Heart right ventricle (tissue), 16 donors: ENCODE measurements at regions not wholly inside any gene's neighbourhood (a gene's known extent, or its start where the extent isn't known, plus 50 kb on each side); places are given as distances from the start of the nearest gene placed in this dataset.

Experiments used
- ATAC-seq, 8 donors: fragments of 200-7000 bp; cut with Tn5 transposase; one replicate each; pipeline ENCODE4 v1.9.1; 2020; ENCODE audit warnings: mild to moderate bottlenecking in 8 of 8, moderate library complexity in 8 of 8, moderate number of reproducible peaks in 1 of 8
- DNase-seq, 2 donors: peaks; one replicate each; pipeline ENCODE4 v3.0.0-alpha.2; 2020
- H3K27ac ChIP-seq, 10 donors: fragments of 200-600 bp; sonication (generic) in 2 of 10; one replicate each; pipeline versions ENCODE4 v1.5.0 to v1.8.0; 2020 to 2022; ENCODE audit warnings: mild to moderate bottlenecking in 3 of 10
- H3K27me3 ChIP-seq, 7 donors: fragments of 200-600 bp; one replicate each; pipeline ENCODE4 v1.8.0; 2021 to 2022; ENCODE audit warnings: mild to moderate bottlenecking in 2 of 7
- H3K36me3 ChIP-seq, 9 donors: fragments of 200-600 bp; sonication (generic) in 1 of 9; one replicate each; pipeline versions ENCODE4 v1.5.0 to v1.8.0; 2020 to 2022; ENCODE audit warnings: mild to moderate bottlenecking in 2 of 9
- H3K4me1 ChIP-seq, 9 donors: fragments of 200-600 bp; sonication (generic) in 1 of 9; one replicate each; pipeline versions ENCODE4 v1.5.0 to v1.8.0; 2020 to 2022; ENCODE audit warnings: mild to moderate bottlenecking in 4 of 9
- H3K4me3 ChIP-seq, 10 donors: fragments of 200-600 bp; sonication (generic) in 2 of 10; one replicate each; pipeline versions ENCODE4 v1.5.0 to v1.8.0; 2020 to 2022; ENCODE audit warnings: mild to moderate bottlenecking in 7 of 10, moderate library complexity in 2 of 10
- H3K9me3 ChIP-seq, 11 donors: fragments of 200-600 bp in 10 of 11; sonication (generic) in 2 of 11; one replicate each; pipeline versions ENCODE4 v1.5.0 to v1.8.0; 2013 to 2022; ENCODE audit warnings: mild to moderate bottlenecking in 2 of 11, control low read depth in 1 of 11, moderate library complexity in 1 of 11
- WGBS, 2 donors: extraction: QIAGEN DNeasy Blood & Tissue Kit; methylation state at CpG; one replicate each; pipeline ENCODE4 v1.1.7; 2013; ENCODE audit warnings: inconsistent platforms in 1 of 2; 5-methylcytosine and 5-hydroxymethylcytosine counted together
- intact Hi-C, 10 donors: fragments of 100-400 bp; cut with DNase I; formaldehyde crosslinking; loops; one replicate each; pipeline versions ENCODE4 v1.11.1 to v1.14.2; 2022
- TF ChIP-seq, protein P1 (sequence below), 9 donors: fragments of 200-600 bp; sonication (generic) in 2 of 9; IDR thresholded peaks; one replicate each; pipeline versions ENCODE4 v1.5.0 to v1.8.0; 2021 to 2022; ENCODE audit warnings: antibody characterized with exemption in 9 of 9, mild to moderate bottlenecking in 5 of 9, moderate library complexity in 1 of 9
- donor health status: Arrhythmogenic right ventricular cardiomyopathy.
- donor health status: ischemic (EF 13 %, LVEDD 7.1; RV severe dilation, severe dysfunction).
- donor health status: healthy with polysubstance abuse.
- donor health status: DM: no; HTN: yes; CAD: no.
- donor health status: DM: no; HTN: no; CAD: no.
- donor health status: ischemic (EF 25% LVEDD 6.9; RV normal size, moderate dysfunction).
- donor health status: ischemic (EF 25% LVEDD 5.7; RV mildly dilated, moderate dysfunction).
- donor health status: healthy.
- donor health status: DM: yes; HTN: yes; CAD: no.
- donor health status: Ischemic cardiomyopathy.
- donor health status: ischemic (EF 35%, LVEDD 5.7; RV mildly dilated, moderate dysfunction).
- donor health status: nonischemic (EF 11% LVEDD 7.7; RV severe dilation, severe dysfunction).
- donor health status: DM: yes; HTN: yes; CAD: no.
- donor health status: PGD.
- donor health status: ischemic (EF 29% LVEDD 5.4; RV normal size, mild dysfunction).
- donor health status: nonischemic (EF 23%, LVEDD 6.1; RV moderate dilation, normal function).

DNA sequence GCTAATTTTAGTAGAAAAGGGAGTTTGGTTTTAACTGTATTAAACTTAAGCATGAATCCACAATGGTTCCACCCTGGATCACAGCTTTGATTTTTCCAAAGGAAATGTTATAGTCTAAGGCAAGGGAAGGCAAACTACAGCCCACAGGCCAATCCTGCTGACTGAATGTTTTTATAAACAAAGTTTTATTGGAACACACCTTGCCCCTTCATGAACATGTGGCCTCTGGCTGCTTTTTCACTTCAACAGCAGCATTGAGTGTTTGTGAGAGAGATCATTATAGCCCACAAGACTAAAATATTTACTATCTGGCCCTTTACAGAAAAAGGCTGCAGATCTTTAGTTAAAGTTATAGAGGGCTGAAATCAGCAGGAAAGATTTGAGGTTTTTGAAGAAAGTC lies 198.7 kb downstream of the IRS2 start:
- intact Hi-C loops, result no loop called here
- DNase-seq (no peak), ATAC-seq (no peak)
- Histone ChIP-seq H3K9me3 (no peaks in the 10 kb centered on the region), H3K27ac (no peak overlapping the region), H3K4me3 (no peak overlapping the region), H3K27me3 (peaks cover 0 to 50% (median 11%) of the 10 kb centered on the region in 7 donors), H3K4me1 (no peaks in the 10 kb centered on the region), H3K36me3 (no peaks in the 10 kb centered on the region)
- TF ChIP-seq, protein P1, sequence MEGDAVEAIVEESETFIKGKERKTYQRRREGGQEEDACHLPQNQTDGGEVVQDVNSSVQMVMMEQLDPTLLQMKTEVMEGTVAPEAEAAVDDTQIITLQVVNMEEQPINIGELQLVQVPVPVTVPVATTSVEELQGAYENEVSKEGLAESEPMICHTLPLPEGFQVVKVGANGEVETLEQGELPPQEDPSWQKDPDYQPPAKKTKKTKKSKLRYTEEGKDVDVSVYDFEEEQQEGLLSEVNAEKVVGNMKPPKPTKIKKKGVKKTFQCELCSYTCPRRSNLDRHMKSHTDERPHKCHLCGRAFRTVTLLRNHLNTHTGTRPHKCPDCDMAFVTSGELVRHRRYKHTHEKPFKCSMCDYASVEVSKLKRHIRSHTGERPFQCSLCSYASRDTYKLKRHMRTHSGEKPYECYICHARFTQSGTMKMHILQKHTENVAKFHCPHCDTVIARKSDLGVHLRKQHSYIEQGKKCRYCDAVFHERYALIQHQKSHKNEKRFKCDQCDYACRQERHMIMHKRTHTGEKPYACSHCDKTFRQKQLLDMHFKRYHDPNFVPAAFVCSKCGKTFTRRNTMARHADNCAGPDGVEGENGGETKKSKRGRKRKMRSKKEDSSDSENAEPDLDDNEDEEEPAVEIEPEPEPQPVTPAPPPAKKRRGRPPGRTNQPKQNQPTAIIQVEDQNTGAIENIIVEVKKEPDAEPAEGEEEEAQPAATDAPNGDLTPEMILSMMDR (IDR thresholded peaks at IDR 0.05), result no peak

DNA sequence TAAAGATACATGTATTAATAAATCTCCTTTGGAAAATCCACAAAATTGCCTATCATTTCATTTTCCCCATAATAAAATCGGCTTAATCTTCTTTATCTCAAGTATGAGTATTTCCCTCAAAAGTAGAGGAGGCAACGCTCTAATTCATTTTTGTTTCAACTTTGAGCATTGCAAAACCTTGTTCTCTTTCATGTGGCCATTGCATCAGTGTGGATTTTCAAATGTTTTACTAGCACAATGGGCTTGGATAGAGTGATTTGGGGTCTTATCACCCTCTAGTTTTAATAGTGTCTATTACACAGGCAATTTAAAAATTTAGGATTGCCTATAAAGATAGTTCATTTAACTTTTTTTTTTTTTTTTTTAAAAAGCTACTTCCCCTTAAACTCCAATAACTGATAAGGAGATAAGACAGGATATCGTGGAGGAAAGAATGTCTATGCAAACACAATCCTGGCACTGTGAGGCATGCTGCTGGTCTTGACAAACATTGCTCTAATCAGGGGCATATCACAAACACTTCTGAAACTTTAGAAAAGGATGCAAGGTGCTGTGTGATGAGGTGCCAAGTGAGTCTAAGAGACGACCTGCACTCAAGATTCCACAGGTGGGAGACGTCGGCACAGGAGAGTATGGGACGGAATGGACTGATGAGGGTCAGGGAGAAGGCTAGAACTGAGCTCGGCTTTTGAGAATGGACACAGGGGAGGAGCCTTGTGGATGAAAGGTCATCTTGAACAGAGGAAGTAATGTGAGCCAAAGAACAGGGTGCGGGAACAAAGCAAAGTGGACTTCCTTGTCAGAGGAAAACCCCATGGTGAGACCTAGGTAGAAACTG lies 199.7 kb downstream of the IRS2 start:
- intact Hi-C loops, result no loop called here
- H3K4me3 ChIP-seq, result no peak overlapping the region
- ATAC-seq, result no peak
- no peaks in the 10 kb centered on the region for H3K9me3 ChIP-seq
- TF ChIP-seq, protein P1 (IDR thresholded peaks at IDR 0.05), result no peak
- peaks cover 0 to 50% (median 14%) of the 10 kb centered on the region in 7 donors for H3K27me3 ChIP-seq
- no peaks in the 10 kb centered on the region for H3K4me1 ChIP-seq
- 46 to 54% methylated on average over 9 of the region's 9 CpGs for WGBS, 2 donors
- H3K27ac ChIP-seq, result no peak overlapping the region
- no peak for DNase-seq
- H3K36me3 ChIP-seq, result no peaks in the 10 kb centered on the region

DNA sequence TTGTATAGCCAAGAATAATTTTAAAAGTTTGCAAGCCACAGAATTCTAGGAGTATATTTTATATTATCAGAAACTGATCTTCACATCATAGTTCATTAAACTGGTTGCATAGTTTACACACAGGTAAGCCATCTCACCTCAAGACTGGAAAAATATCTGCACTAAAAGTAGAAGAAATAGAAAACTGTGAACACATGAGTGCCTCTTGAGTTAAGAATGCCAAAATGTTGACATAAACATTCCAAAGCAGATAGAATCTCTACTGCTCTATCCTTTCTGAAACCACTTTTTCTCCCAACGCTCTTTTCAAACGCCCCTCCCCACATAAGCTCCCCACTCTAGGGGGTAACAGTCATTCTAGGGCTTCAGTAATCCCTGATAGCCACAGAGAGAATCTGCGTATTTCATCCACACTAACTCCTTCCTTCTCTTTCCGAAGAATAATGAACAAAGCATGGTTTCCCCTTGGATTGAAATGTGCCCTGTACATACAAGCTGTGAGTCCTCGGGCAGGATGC lies 201.5 kb downstream of the IRS2 start:
- 43 to 53% methylated on average over 5 of the region's 5 CpGs for WGBS, 2 donors
- ATAC-seq (no peak), DNase-seq (no peak)
- intact Hi-C loops, result no loop called here
- H3K27ac ChIP-seq, result no peak overlapping the region
- no peaks in the 10 kb centered on the region for H3K4me1 ChIP-seq
- peaks cover 0 to 48% (median 14%) of the 10 kb centered on the region in 7 donors for H3K27me3 ChIP-seq
- peaks cover 0 to 3% (median 0%) of the 10 kb centered on the region in 11 donors for H3K9me3 ChIP-seq
- H3K4me3 ChIP-seq, result no peak overlapping the region
- H3K36me3 ChIP-seq, result no peaks in the 10 kb centered on the region
- TF ChIP-seq, protein P1 (IDR thresholded peaks at IDR 0.05), result no peak

DNA sequence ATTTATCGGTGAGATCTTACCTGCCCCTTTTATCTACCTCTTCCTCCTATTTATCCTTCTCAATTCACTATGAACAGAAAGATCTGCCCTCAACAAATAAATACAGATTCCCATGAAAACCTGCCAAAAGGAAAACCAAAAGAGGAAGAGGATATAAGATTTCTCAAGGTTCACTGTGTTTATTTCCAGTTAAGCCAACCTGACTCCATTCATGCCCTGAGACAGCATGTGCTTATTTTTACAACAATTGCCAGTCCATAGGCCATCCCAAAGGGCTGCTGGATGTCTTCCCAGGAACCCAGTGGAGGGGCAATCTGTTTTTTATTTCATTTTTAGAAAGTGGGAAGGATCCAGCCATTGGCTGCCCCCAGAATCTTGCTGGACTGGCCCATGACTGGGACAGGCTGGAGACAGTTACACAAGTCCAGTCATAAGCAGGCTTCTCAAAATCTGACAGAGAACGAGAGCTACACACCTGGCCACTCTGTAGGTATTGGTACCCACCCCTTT lies 209.1 kb downstream of the IRS2 start:
- ATAC-seq, result no peak

More for the DNA sequence above, 209.1 kb downstream of the IRS2 start:
- Histone ChIP-seq H3K9me3 (peaks cover 0 to 3% (median 0%) of the 10 kb centered on the region in 11 donors), H3K4me3 (no peak overlapping the region), H3K27ac (no peak overlapping the region), H3K27me3 (peaks cover 0 to 7% (median 0%) of the 10 kb centered on the region in 7 donors), H3K36me3 (no peaks in the 10 kb centered on the region), H3K4me1 (no peaks in the 10 kb centered on the region)
- intact Hi-C loops, result no loop called here
- 83 to 88% methylated on average over 2 of the region's 2 CpGs for WGBS, 2 donors
- DNase-seq, result no peak
- TF ChIP-seq, protein P1 (IDR thresholded peaks at IDR 0.05), result no peak
